ENCODE measurements at regions not wholly inside any gene's neighbourhood (a gene's known extent, or its start where the extent isn't known, plus 50 kb on each side); places are given as distances from the start of the nearest gene placed in this dataset.
A peak's percentile ranks its signal among the peaks of the same experiment; 100 is the strongest.
"Not testable (repeated sequence)": the region's sequence is repeated elsewhere in the genome, so short reads cannot be mapped to it uniquely, and the experiment has no call there.

GRCh38 chr12:27165958-27166357 lies 78.1 kb upstream of the STK38L start:
- H4K20me1 ChIP-seq (replicated peaks; ENCODE audit: control insufficient read depth, insufficient read depth, low read length); H3K9me3 ChIP-seq (replicated peaks; ENCODE audit: control insufficient read depth, insufficient read depth, low read depth, low read length); H3K4me1 ChIP-seq (replicated peaks in 1 of 2; ENCODE audit: control insufficient read depth in 2 of 2, insufficient read depth in 2 of 2, low read length in 2 of 2); H2AFZ ChIP-seq (ENCODE audit: low read depth, low read length); ATAC-seq; BruUV-seq (replicated peaks); H3K4me3 ChIP-seq; FAIRE-seq; intact Hi-C loops (cut with micrococcal nuclease); H3K9ac ChIP-seq (ENCODE audit: insufficient read depth in 1 of 2, low read depth in 2 of 2, low read length in 2 of 2); CTCF ChIA-PET (ENCODE audit: low intra/inter-chr PET ratio); H3K36me3 ChIP-seq (ENCODE audit: control insufficient read depth, insufficient read depth, low read length); H3K4me2 ChIP-seq (ENCODE audit: insufficient read depth, low read length); in situ Hi-C loops (cut with MboI); H3K27me3 ChIP-seq (ENCODE audit: control insufficient read depth in 2 of 2, insufficient read depth in 2 of 2, low read length in 2 of 2); H3K27ac ChIP-seq (ENCODE audit: extremely low read depth, low read depth, low read length); H3K79me2 ChIP-seq (ENCODE audit: control insufficient read depth, insufficient read depth, low read length); H3K9me1 ChIP-seq (ENCODE audit: control insufficient read depth, insufficient read depth, low read length); DNase-seq (ENCODE audit: extremely low read depth in 1 of 4, low spot score in 3 of 4): not testable (repeated sequence)
- POLR2A ChIA-PET: interaction anchor here (0.6 kb wide), 1 partner anchor 38 kb away, joined by 3 read pairs; no protein-coding TSS in a partner anchor
- TF ChIP-seq ZNF146 (CRISPR knock-in tag; IDR thresholded peaks at IDR 0.05; ENCODE audit: unreplicated experiment): peak; percentile 46
- WGBS (ENCODE audit: insufficient coverage, low coverage, missing lambda C conversion rate): 0% methylated on average over 1 of the region's 1 CpG

- intact Hi-C loops (cut with micrococcal nuclease); DNase-seq (ENCODE audit: extremely low read depth in 1 of 4, low spot score in 3 of 4); H3K9me1 ChIP-seq (ENCODE audit: control insufficient read depth, insufficient read depth, low read length); CTCF ChIA-PET (ENCODE audit: low intra/inter-chr PET ratio); H3K27me3 ChIP-seq (ENCODE audit: control insufficient read depth in 2 of 2, insufficient read depth in 2 of 2, low read length in 2 of 2); in situ Hi-C loops (cut with MboI); H3K4me2 ChIP-seq (ENCODE audit: insufficient read depth, low read length); H3K79me2 ChIP-seq (ENCODE audit: control insufficient read depth, insufficient read depth, low read length); H4K20me1 ChIP-seq (replicated peaks; ENCODE audit: control insufficient read depth, insufficient read depth, low read length); H3K27ac ChIP-seq (ENCODE audit: extremely low read depth, low read depth, low read length); H3K9ac ChIP-seq (ENCODE audit: insufficient read depth in 1 of 2, low read depth in 2 of 2, low read length in 2 of 2); H3K4me1 ChIP-seq (replicated peaks in 1 of 2; ENCODE audit: control insufficient read depth in 2 of 2, insufficient read depth in 2 of 2, low read length in 2 of 2); POLR2A ChIA-PET; H2AFZ ChIP-seq (ENCODE audit: low read depth, low read length); H3K4me3 ChIP-seq; H3K9me3 ChIP-seq (replicated peaks; ENCODE audit: control insufficient read depth, insufficient read depth, low read depth, low read length); H3K36me3 ChIP-seq (ENCODE audit: control insufficient read depth, insufficient read depth, low read length); FAIRE-seq; ATAC-seq; BruUV-seq (replicated peaks): not testable (repeated sequence)
- WGBS (ENCODE audit: insufficient coverage, low coverage, missing lambda C conversion rate): 0% methylated on average over 3 of the region's 3 CpGs
Measured at GRCh38 chr12:27171494-27171893, 72.6 kb upstream of the STK38L start.
